HL-60 (cell line): ENCODE measurements at regions not wholly inside any gene's neighbourhood (a gene's known extent, or its start where the extent isn't known, plus 50 kb on each side); places are given as distances from the start of the nearest gene placed in this dataset.

Source experiments
- CTCF ChIP-seq: IDR thresholded peaks from one replicate; pipeline ENCODE4 v1.5.1; 2011; ENCODE audit warnings: low read length, control low read depth, inconsistent platforms; ENCODE audit not compliant: insufficient read depth
- GABPA ChIP-seq: IDR thresholded peaks from 2 replicates; pipeline ENCODE4 v1.6.1; 2012; ENCODE audit warnings: low read depth
- REST ChIP-seq: IDR thresholded peaks from 2 replicates; pipeline ENCODE4 v1.6.1; 2012; ENCODE audit warnings: low read depth; ENCODE audit not compliant: insufficient replicate concordance

- TF ChIP-seq CTCF (no peak), GABPA (no peak), REST (no peak)
Measured at GRCh38 chr12:25625146-25625545, 72.1 kb upstream of the LMNTD1 start.
